Vagina (tissue), 2 donors: ENCODE measurements at regions not wholly inside any gene's neighbourhood (a gene's known extent, or its start where the extent isn't known, plus 50 kb on each side); places are given as distances from the start of the nearest gene placed in this dataset.

Source experiments
- DNase-seq, 2 donors: peaks; one replicate each; pipeline ENCODE4 v3.0.0-alpha.2; 2017; ENCODE audit errors: extremely low spot score in 2 of 2
- H3K27ac ChIP-seq: fragments of 200-600 bp; sonication (generic); one replicate; pipeline ENCODE4 v1.5.1; 2019
- H3K27me3 ChIP-seq: fragments of 200-600 bp; sonication (generic); one replicate; pipeline ENCODE4 v1.5.1; 2019
- H3K36me3 ChIP-seq, 2 donors: fragments of 200-600 bp; sonication (generic); one replicate each; pipeline ENCODE4 v1.5.1; 2017 to 2019
- H3K4me1 ChIP-seq: fragments of 200-600 bp; sonication (generic); one replicate; pipeline ENCODE4 v1.5.1; 2019
- H3K4me3 ChIP-seq, 2 donors: fragments of 200-600 bp; sonication (generic); 1 replicate in 1 of 2; 2 replicates in 1 of 2; pipeline ENCODE4 v1.5.1; 2016 to 2019
- H3K9me3 ChIP-seq: fragments of 200-600 bp; sonication (generic); one replicate; pipeline ENCODE4 v1.5.1; 2019
- CTCF ChIP-seq, 3 experiments: fragments of 450-650 bp in 2 of 3; fragments of 200-600 bp in 1 of 3; sonication (generic) in 1 of 3; IDR thresholded peaks; one replicate each; pipeline ENCODE4 v1.5.1; 2017 to 2019; ENCODE audit warnings: antibody characterized with exemption in 3 of 3, mild to moderate bottlenecking in 2 of 3, moderate library complexity in 2 of 3
- POLR2A ChIP-seq, 2 donors: fragments of 450-650 bp; IDR thresholded peaks; one replicate each; pipeline ENCODE4 v1.6.1; 2017; ENCODE audit warnings: antibody characterized with exemption in 2 of 2, mild to moderate bottlenecking in 2 of 2, moderate library complexity in 2 of 2
- POLR2AphosphoS5 ChIP-seq, 2 donors: sonication (generic); formaldehyde crosslinking; IDR thresholded peaks; one replicate each; pipeline ENCODE4 v1.9.0; 2017; ENCODE audit warnings: antibody characterized with exemption in 2 of 2, mild to moderate bottlenecking in 2 of 2, low read depth in 1 of 2; ENCODE audit not compliant: insufficient read depth in 1 of 2
- intact Hi-C: fragments of 100-400 bp; cut with DNase I; formaldehyde crosslinking; loops from one replicate; pipeline ENCODE4 v1.15.1; 2023

GRCh38 chr2:193990868-193991267 lies 1666.2 kb upstream of the SLC39A10 start:
- intact Hi-C loops = no loop called here
- DNase-seq = no peak
- TF ChIP-seq POLR2AphosphoS5 (IDR thresholded peaks at IDR 0.05; ENCODE audit: insufficient read depth in 1 of 2, low read depth in 1 of 2) (no peak), POLR2A (IDR thresholded peaks at IDR 0.05) (no peak)
- no peaks in the 10 kb centered on the region for H3K36me3 ChIP-seq
- H3K27me3 ChIP-seq = no peaks in the 10 kb centered on the region
- H3K4me3 ChIP-seq = no peak overlapping the region
- H3K27ac ChIP-seq = no peak overlapping the region
- no peaks in the 10 kb centered on the region for H3K4me1 ChIP-seq
- H3K9me3 ChIP-seq = no peaks in the 10 kb centered on the region

GRCh38 chr2:193989645-193990044 lies 1667.4 kb upstream of the SLC39A10 start:
- no peak overlapping the region for H3K4me3 ChIP-seq
- no peaks in the 10 kb centered on the region for H3K36me3 ChIP-seq
- no peaks in the 10 kb centered on the region for H3K9me3 ChIP-seq
- intact Hi-C loops = no loop called here
- no peaks in the 10 kb centered on the region for H3K4me1 ChIP-seq
- no peak overlapping the region for H3K27ac ChIP-seq
- no peak for TF ChIP-seq POLR2A (IDR thresholded peaks at IDR 0.05)
- no peak for TF ChIP-seq CTCF (IDR thresholded peaks at IDR 0.05)
- no peak for TF ChIP-seq POLR2AphosphoS5 (IDR thresholded peaks at IDR 0.05; ENCODE audit: insufficient read depth in 1 of 2, low read depth in 1 of 2)
- no peaks in the 10 kb centered on the region for H3K27me3 ChIP-seq
- no peak for DNase-seq

DNA sequence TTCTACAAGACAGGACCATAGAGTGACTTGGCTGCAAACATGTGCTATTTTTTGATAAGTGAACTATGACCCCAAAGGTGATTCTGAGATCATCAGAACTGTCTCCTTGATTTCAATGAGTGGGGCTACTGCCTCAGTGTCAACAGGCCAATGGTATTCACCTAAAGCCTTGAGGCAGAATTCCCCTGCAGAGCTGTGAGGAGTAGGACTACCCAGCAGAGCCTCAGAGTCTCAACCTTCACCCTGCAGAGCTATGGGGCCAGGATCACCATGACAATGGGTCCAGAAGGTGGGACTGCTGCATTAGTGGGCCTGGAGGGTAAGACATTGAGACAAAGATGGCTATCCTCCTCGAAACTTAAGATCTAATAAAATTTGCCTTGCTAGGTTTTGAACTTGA lies 1668.2 kb upstream of the SLC39A10 start:
- no peak for TF ChIP-seq POLR2AphosphoS5 (IDR thresholded peaks at IDR 0.05; ENCODE audit: insufficient read depth in 1 of 2, low read depth in 1 of 2)
- no peak for TF ChIP-seq POLR2A (IDR thresholded peaks at IDR 0.05)
- no peak for TF ChIP-seq CTCF (IDR thresholded peaks at IDR 0.05)
- Histone ChIP-seq H3K4me3 (no peak overlapping the region), H3K27ac (no peak overlapping the region), H3K9me3 (no peaks in the 10 kb centered on the region), H3K27me3 (no peaks in the 10 kb centered on the region), H3K4me1 (no peaks in the 10 kb centered on the region), H3K36me3 (no peaks in the 10 kb centered on the region)
- intact Hi-C loops = no loop called here
- no peak for DNase-seq

- no peak for DNase-seq
- Histone ChIP-seq H3K9me3 (no peaks in the 10 kb centered on the region), H3K36me3 (no peaks in the 10 kb centered on the region), H3K4me1 (no peaks in the 10 kb centered on the region), H3K4me3 (no peak overlapping the region), H3K27me3 (no peaks in the 10 kb centered on the region), H3K27ac (no peak overlapping the region)
- TF ChIP-seq CTCF (IDR thresholded peaks at IDR 0.05) (no peak), POLR2A (IDR thresholded peaks at IDR 0.05) (no peak), POLR2AphosphoS5 (IDR thresholded peaks at IDR 0.05; ENCODE audit: insufficient read depth in 1 of 2, low read depth in 1 of 2) (no peak)
- intact Hi-C loops = no loop called here
Observed at GRCh38 chr2:193985272-193985671, 1671.8 kb upstream of the SLC39A10 start.

- intact Hi-C loops = no loop called here
- no peaks in the 10 kb centered on the region for H3K36me3 ChIP-seq
- TF ChIP-seq POLR2AphosphoS5 (IDR thresholded peaks at IDR 0.05; ENCODE audit: insufficient read depth in 1 of 2, low read depth in 1 of 2) (no peak), CTCF (IDR thresholded peaks at IDR 0.05) (no peak), POLR2A (IDR thresholded peaks at IDR 0.05) (no peak)
- H3K27ac ChIP-seq = no peak overlapping the region
- H3K4me3 ChIP-seq = no peak overlapping the region
- no peaks in the 10 kb centered on the region for H3K4me1 ChIP-seq
- no peaks in the 10 kb centered on the region for H3K27me3 ChIP-seq
- H3K9me3 ChIP-seq = no peaks in the 10 kb centered on the region
- DNase-seq = no peak
Observed at GRCh38 chr2:193980599-193980998, 1676.4 kb upstream of the SLC39A10 start.

- H3K9me3 ChIP-seq = no peaks in the 10 kb centered on the region
- TF ChIP-seq POLR2A (IDR thresholded peaks at IDR 0.05) (no peak), CTCF (IDR thresholded peaks at IDR 0.05) (no peak), POLR2AphosphoS5 (IDR thresholded peaks at IDR 0.05; ENCODE audit: insufficient read depth in 1 of 2, low read depth in 1 of 2) (no peak)
- no peaks in the 10 kb centered on the region for H3K4me1 ChIP-seq
Observed at GRCh38 chr2:193973781-193974180, 1683.2 kb upstream of the SLC39A10 start.

More at GRCh38 chr2:193973781-193974180, 1683.2 kb upstream of the SLC39A10 start:
- DNase-seq = no peak
- Histone ChIP-seq H3K27ac (no peak overlapping the region), H3K27me3 (no peaks in the 10 kb centered on the region), H3K4me3 (no peak overlapping the region), H3K36me3 (no peaks in the 10 kb centered on the region)
- intact Hi-C loops = no loop called here
